Frontal cortex (tissue), 3 donors: ENCODE measurements at regions not wholly inside any gene's neighbourhood (a gene's known extent, or its start where the extent isn't known, plus 50 kb on each side); places are given as distances from the start of the nearest gene placed in this dataset.

ENCODE experiments used
- DNase-seq, 2 donors: peaks; one replicate each; pipeline ENCODE4 v3.0.0; 2012; ENCODE audit warnings: low spot score in 2 of 2
- FAIRE-seq: peaks from 2 replicates; lab custom pipeline; 2012; peaks lifted over from hg19 to GRCh38; lab: Jason Lieb, UNC
- donor health status: control.
- donor health status: control.
- donor health status: control.

DNA sequence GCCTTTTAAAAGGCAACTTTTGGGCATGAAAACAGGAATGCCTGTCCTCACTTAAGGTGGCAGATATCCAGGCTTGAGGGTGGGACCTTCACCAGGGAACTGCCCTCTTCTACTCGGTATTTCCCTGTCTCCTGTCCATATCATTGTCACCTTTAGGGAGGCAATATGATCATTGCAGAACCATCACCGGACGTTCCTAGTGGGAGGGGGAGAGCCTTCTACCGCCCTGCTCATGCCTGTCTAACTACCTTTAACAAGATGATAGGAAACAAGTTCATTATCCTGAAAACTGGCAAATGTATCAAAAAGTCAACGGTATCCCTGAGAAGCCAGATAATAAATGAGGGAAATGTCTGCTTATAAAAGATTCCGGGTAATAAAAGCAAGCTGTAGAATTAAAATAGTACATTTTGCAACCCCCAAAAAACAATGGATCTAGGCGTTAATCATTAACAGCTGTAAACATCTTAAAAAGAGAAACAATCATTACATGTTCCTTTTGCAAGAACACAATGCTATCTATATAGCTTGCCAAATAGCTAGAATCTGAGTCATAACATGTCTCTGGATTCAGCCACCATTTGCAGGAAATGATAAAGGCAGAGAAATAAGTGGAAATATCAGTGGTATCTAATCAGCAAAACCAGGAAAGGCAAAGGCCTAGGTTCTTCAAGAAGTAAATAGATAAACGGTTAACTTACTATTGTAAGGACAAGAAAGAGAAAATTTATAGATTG lies 852.9 kb upstream of the ADGRL4 start:
- FAIRE-seq: no peak
- no peak for DNase-seq

DNA sequence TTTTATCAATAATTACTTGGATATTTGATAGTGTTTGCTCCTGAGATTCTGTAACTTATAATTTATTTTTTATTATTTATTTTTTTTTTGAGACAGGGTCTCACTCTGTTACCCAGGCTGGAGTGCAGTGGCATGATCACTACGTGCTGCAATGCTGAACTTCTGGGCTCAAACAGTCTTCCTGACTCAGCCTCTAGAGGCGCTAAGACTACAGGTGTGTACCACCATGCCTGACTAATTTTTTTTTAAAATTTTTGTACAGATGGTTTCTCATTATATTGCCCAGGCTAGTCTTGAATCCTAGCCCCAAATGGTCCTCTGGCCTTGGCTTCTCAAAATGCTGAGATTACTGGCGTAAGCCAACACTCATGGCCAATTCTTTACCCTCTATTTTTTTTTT lies 845.5 kb upstream of the ADGRL4 start:
- DNase-seq: no peak
- FAIRE-seq: no peak

DNA sequence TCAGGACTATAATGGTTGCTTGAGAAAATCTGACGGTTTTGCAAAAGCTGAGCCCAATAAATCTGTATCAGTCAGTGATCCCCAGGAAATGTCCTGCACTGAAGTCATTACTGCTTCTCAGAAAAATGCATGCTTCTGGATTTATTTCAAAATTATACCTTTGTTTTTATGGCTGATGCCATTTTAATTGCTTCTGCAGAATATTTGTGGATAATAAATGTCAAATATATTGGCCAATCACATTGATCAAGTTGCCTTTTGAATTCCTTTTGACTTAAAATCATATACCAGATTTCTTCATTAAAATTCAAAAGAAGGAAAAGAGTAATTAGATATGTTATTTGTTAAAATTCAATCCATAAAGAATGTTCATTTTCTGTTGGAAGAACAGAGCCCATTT lies 842.9 kb upstream of the ADGRL4 start:
- no peak for FAIRE-seq
- no peak for DNase-seq

DNA sequence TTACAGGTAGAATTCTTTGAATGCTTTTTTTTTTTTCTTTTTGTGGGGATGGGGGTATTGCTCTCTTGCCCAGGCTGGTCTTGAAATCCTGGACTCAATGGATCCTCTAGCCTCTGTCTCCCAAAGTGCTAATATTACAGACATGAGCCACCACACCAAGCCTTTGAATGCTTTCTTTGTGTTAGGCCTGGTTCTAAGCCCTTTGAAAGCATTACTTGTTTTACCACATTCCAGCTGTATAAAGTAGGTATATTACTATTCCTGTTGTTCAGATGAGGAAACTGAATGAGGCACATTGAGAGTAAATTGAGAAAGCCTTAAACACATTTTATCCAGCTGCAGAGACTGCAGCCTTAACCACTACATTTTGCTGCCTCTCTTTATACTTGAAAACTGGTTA lies 841.8 kb upstream of the ADGRL4 start:
- FAIRE-seq: no peak
- DNase-seq: no peak

DNA sequence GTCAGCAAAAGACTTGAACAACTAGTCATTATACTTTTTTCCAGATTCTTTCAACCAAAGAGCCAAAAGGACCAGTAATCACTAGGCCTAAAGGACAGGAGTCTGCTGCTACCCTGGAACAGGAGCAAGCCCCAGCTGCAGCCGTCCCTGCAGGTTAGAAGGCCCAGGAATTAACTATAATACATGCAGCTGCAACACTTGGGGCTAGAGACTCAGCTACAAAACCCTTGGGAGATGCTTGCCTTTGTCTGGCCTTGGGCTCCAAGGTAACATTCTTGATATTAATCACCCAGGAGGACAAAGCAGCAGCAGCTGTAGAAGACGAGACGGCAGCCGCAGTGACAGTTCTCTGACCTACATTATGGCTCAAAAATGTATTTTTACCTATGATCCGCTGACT lies 841.2 kb upstream of the ADGRL4 start:
- no peak for DNase-seq
- no peak for FAIRE-seq

DNA sequence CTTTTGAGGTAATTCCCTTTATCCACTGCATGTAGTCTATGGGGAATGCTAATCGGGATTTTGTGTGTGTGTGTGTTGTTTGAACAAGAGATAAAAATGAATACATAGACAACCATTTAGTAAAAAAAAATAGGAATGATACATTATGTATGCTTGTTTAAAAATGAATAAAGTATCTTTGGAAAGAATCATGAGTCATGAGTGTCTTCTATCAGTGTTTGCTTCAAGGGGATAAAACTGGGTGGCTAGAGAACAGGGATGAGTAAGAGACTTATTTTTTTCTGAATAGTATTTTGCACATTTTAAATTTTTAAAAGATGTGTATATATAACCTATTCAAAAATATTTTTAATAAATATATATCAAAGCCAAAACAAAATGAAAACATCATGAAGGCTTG lies 839.4 kb upstream of the ADGRL4 start:
- DNase-seq (no peak), FAIRE-seq (no peak)

DNA sequence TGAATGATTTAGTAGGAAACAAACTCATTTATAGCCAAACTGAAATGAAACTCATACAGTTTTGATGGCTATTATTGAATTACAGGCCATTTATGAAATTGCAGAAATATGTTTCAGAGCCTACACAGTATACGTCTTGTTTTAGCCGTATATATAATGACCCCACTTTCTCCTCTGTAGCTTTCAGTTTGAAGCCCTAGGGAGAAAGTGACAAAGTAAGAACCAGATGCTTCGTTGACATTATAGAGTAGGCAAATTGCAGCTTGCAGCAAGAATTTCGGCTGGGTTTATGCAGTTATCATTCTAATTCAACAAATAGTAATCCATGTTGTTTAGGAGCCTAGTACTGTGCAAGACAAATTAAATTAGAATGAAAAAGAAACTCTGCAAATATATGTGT lies 836.3 kb upstream of the ADGRL4 start:
- FAIRE-seq: no peak
- no peak for DNase-seq

DNA sequence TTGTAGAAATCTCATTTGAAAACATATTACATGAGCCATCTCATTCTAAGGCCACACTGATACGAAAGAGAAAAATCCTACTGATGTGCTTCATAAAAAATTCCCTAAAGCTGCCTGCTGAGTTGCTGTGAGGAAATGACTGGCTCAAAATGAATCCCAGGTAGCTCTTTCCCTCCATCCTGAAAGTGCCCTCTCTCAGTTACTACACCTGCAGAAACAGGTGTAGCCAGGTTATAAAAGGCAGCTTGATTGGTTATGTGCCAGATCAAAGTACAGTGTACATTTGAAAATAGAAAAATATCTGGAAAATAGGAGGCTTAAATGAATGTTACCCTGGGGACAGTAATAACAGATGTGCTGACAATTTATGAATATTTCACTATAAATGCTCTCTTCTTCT lies 833.4 kb upstream of the ADGRL4 start:
- no peak for FAIRE-seq
- no peak for DNase-seq

DNA sequence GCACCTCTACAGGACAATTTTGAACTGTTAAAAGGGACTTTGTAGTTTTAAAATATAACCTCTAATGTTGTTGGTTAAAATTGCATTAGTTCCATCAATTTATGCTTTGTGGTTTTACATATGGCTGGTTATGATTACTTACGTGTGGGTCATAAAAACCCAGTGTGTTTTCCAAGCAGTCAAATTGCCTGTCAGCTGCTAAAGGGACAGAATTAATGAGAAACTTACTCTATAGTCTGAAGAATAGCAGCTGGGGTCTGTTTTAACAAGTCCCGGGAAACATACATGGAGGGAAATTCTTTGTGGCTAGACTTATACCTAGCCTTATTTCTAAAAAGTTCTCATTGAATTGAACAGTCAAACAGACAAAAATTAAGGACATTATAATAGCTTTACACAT lies 820.9 kb upstream of the ADGRL4 start:
- no peak for FAIRE-seq
- DNase-seq: no peak

DNA sequence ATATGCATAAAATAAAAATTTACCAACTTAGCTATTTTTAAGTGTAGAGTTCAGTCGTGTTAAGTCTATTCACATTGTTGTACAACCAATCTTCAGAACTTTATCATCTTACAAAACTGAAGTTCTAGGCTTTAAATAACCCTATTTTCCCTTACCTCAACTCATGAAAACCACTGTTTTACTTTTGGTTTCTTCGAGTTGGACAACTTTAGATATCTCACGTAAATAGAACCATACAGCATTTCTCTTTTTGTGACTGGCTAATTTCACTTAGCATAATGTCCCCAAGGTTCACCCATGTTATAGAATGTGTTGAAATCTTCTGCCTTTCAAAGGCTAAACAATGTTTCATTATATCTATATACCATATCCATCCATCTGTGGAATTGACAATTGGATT lies 819.0 kb upstream of the ADGRL4 start:
- FAIRE-seq (no peak), DNase-seq (no peak)

DNA sequence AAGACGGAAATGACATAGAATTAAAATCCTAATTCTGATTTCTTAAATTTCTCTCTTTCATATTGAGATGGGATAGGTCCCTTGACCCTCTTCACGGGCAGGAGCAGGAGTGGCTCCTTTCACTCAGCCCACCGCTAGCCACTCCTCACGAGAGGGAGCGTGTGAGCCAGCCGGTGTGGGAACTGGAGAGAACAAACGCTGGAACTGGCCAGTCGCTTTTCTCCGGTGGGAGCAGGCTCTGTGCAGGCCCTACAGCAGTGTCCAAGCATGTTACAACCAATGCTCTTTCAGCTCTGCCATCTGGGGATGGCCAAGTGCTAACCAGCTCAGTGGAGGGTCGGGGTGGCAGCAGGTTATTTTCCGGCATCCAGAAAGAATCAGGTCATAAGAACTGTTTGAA lies 815.5 kb upstream of the ADGRL4 start:
- FAIRE-seq (no peak), DNase-seq (no peak)

DNA sequence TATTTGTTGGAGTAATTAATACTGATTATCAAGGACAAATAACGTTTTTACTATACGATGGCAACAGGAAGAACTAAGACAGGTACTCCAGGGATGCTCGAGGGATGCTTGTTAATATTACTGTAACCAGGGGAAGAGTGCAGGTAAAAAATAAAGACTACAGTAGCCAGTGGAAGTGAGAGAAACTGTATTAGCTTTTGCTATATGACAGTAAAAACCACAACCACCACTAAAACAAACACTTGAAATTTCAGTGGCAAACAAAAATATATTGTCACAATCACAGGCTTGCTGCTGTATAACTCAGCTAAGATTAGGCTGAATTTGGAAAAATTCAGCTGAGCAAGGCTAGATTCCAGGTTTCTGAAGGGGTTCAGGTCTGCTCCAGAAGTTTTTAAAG lies 812.6 kb upstream of the ADGRL4 start:
- DNase-seq: no peak
- no peak for FAIRE-seq

DNA sequence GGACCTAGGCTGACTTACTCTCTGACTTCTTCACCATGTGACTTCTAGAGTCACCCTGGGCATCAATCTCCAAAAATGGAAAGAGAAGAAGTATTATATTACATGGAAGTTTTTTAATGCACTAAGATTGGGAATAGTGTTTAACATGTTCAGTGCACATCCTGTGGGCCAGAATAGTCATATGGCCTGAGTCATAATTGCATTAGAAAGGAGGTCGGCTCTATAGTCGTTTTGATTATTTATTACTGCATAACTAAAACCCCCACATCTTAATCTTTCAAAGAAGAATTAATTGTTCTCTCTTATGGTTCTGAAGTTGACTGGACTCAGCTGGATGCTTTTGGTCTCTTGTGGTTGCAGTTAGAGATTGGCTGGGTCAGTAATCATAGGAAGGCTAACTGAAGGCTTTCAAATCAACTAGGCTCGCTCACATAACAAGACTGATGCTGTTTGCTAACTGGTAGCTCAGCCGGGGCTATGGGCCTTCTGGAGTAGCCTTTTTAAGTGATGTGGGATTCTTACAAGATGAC lies 810.6 kb upstream of the ADGRL4 start:
- DNase-seq: no peak
- FAIRE-seq: no peak

DNA sequence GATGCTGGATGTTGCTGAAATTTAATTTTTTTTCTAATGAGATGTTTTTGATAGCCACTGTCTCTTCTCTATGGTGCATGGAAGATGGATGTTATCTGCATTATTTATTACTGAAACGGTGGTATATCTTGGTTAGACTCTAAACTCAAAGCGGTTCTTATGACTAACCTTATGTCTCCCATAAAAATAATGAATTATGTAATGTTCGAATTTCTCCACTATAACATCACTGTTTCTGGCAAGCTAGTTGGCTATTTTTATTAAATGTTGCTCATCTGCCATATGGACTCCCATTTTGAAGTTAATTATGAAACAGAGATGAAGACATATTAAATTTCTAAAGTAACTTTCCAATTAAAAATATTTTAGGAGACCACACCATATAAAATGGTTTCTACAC lies 808.6 kb upstream of the ADGRL4 start:
- FAIRE-seq (no peak), DNase-seq (no peak)

DNA sequence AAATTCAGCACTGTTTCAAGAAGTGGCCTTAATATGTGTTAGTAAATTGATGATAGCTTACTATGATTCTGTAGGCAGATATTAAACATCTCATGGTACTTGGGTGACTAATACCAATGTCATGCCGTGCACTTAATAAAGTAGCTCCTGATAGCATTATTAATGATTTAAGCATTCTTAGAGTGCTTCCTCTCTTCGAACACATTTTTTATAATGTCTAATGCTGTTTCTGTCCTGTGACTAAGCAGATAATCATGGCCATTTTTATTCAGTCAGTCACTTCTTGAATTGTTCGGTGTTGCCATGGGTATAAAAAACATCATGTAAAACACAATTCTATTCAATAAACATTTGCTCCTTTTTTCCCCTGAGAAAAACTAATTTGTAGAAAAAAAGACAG lies 804.6 kb upstream of the ADGRL4 start:
- DNase-seq (no peak), FAIRE-seq (no peak)

DNA sequence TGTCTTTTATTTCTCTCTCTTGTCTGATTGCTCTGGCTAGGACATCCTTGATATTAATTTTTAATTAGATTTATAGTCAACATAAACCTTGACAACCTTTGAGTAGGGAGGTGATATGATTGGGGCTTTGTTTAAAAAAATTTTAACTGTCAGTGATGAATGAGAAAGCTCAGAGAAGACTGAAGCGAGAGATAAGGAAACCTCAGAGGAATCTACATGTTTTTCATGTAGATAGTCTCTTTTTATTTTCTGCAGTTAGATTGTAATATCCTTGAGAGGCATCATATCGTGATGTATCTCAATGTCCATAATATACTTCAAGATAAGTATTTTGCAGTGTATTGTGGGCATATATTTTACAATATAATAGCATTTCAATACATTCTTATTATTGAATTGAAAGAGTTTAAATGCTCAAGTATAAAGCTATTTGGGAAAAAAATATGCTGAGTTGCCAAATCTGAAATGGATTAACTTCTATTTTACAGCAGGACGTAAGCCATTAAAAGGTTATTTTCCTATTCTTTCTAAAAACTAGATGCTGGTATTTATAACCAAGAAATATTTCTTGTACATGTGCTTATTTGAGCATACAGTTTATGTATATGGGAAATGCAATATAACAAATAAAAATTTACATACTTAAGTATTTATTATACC lies 802.4 kb upstream of the ADGRL4 start:
- DNase-seq (no peak), FAIRE-seq (no peak)

DNA sequence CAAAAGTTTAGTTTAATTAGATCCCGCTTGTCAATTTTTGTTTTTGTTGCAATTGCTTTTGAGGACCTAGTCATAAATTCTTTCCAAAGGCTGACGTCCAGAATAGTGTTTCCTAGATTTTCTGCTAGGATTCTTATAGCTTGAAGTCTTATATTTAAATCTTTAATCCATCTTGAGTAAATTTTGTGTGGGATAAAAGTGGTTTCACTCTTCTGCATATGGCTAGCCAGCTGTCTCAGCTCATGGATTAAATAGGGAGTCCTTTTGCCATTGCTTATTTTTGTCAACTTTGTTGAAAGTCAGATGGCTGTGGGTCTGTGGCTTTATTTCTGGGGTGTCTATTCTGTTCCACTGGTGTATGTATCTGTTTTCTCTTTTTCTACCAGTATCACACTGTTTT lies 801.3 kb upstream of the ADGRL4 start:
- no peak for DNase-seq
- FAIRE-seq: no peak

DNA sequence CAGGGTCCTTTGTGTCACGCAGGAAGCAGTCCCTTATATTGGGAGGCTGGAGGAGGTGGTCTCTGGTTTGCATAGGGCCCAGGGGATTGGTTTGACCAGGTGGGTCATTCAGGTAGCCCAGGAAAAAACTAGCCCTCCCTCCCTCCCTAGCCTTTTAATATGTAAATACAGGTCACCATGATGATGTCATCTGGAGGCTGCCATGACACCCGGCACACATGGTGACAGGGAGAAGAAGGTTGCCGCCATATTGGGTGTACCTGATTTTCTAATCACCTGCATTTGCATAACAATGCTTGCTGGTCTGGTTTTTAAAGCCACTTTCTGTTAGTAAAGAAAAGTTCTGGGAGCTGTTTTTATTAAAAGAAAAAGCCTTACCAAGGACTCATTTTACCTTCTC lies 791.0 kb upstream of the ADGRL4 start:
- FAIRE-seq (no peak), DNase-seq (no peak)

DNA sequence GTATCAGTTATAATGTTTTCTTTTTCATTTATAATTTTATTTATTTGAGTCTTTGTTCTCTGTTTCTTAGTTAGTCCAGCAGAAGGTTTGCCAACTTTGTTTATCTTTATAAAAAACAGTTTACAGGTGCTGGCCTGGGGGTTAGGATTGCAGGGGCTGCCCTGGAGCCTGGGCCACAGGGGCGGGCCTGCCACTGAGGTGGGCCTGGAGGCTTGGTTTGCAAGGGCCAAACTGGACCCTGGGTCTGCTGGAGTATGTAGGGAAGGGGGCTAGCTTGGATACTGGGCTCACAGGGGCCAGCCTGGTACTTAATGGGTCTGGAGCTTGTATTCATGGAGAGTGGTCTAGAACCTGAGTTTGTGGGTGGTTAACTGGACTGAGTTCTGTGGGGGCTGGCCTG lies 789.9 kb upstream of the ADGRL4 start:
- no peak for FAIRE-seq
- no peak for DNase-seq

DNA sequence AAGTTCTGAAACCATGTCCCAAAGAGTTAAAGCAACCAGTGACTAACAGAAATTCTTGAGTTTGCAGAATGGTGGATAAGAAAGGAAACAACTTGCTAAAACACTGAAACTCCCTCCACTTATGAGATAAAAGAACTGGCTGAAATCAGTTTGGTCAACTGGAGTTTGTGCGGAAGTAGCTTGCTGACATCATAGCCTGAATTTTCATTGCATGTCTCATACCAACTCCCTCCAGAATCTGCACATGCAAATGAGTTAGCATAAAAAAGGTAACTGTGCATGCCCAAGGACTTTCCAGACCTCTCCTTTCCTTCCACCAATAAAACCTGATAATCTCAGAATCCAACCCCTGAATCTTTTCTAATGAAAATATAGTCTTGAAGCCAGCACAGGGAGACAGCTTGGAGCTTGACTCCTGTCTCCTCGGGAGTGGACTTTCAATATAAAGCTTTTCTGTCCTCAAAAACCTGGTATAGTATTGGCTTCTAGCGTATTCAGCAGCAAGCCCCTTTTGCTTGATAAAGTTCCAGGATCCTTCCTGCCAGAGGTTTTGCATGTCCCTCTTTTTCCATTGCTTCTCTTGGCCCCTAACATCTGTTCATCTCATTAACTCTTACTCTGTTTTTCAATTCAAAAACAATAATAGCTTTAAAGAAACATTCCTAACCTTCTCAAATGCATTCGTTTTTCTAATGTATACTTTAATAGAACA lies 785.8 kb upstream of the ADGRL4 start:
- DNase-seq: no peak
- no peak for FAIRE-seq
